B cell (primary cell): ENCODE measurements at regions not wholly inside any gene's neighbourhood (a gene's known extent, or its start where the extent isn't known, plus 50 kb on each side); places are given as distances from the start of the nearest gene placed in this dataset.

Experiments used
- ATAC-seq: fragments of 200-7000 bp; cut with Tn5 transposase; one replicate; pipeline ENCODE4 v1.10.0; 2021; ENCODE audit warnings: low read depth, mild to moderate bottlenecking, moderate number of reproducible peaks, moderate library complexity
- CTCF ChIA-PET: fragments of 350-600 bp; sonication (Branson Sonifier 250); formaldehyde crosslinking; loops from one replicate; lab custom pipeline; 2021; ENCODE audit warnings: antibody characterized with exemption, inconsistent platforms; lab: Charles Lee
- POLR2A ChIA-PET: fragments of 350-600 bp; sonication (Branson Sonifier 250); formaldehyde crosslinking; loops from one replicate; lab custom pipeline; 2021; ENCODE audit warnings: antibody characterized with exemption; lab: Charles Lee
- DNase-seq: peaks from one replicate; pipeline ENCODE4 v3.0.0; 2013
- H2AFZ ChIP-seq: 2 replicates; pipeline ENCODE4 v1.6.1; 2012; ENCODE audit warnings: mild to moderate bottlenecking, low read depth, low read length; ENCODE audit not compliant: insufficient read depth, poor library complexity, severe bottlenecking
- H3K27ac ChIP-seq, 2 donors: 1 replicate in 1 of 2; 2 replicates in 1 of 2; pipeline ENCODE4 v1.5.1; 2012 to 2013; ENCODE audit warnings: low read length in 2 of 2, mild to moderate bottlenecking in 2 of 2, moderate library complexity in 1 of 2
- H3K27me3 ChIP-seq, 4 experiments: fragments of 200-600 bp in 1 of 4; sonication (generic) in 1 of 4; replicated peaks in 1 of 4; 1 replicate in 2 of 4; 2 replicates in 2 of 4; pipeline versions ENCODE4 v1.6.1 to v1.7.0; 2013 to 2016; ENCODE audit warnings: low read length in 3 of 4, mild to moderate bottlenecking in 2 of 4, mixed read lengths in 1 of 4, moderate library complexity in 1 of 4; ENCODE audit not compliant: insufficient read depth in 4 of 4, control insufficient read depth in 3 of 4; ENCODE audit errors: control extremely low read depth in 1 of 4
- H3K36me3 ChIP-seq, 2 experiments: replicated peaks in 1 of 2; 1 replicate in 1 of 2; 2 replicates in 1 of 2; pipeline versions ENCODE4 v1.6.1 to v1.7.1; 2013; ENCODE audit warnings: low read length in 1 of 2; ENCODE audit not compliant: insufficient read depth in 2 of 2, control insufficient read depth in 1 of 2; ENCODE audit errors: control extremely low read depth in 1 of 2, extremely low read depth in 1 of 2
- H3K4me1 ChIP-seq, 2 donors: fragments of 200-600 bp in 1 of 2; sonication (generic) in 1 of 2; 1 replicate in 1 of 2; 2 replicates in 1 of 2; pipeline versions ENCODE4 v1.5.1 to v1.6.1; 2013 to 2017; ENCODE audit warnings: low read length in 2 of 2; ENCODE audit not compliant: control insufficient read depth in 2 of 2, insufficient read depth in 2 of 2
- H3K4me2 ChIP-seq: replicated peaks from 2 replicates; pipeline ENCODE3; 2012; ENCODE audit warnings: mild to moderate bottlenecking, low read depth, low read length; ENCODE audit not compliant: poor library complexity, severe bottlenecking
- H3K4me3 ChIP-seq, 5 experiments: fragments of 200-600 bp in 1 of 5; sonication (generic) in 1 of 5; 1 replicate in 3 of 5; 2 replicates in 2 of 5; pipeline versions ENCODE4 v1.5.1 to v1.7.0; 2011 to 2016; ENCODE audit warnings: low read length in 4 of 5, mild to moderate bottlenecking in 4 of 5, low read depth in 2 of 5, control low read depth in 1 of 5, moderate library complexity in 1 of 5; ENCODE audit not compliant: insufficient read depth in 1 of 5; ENCODE audit errors: control extremely low read depth in 1 of 5, extremely low read depth in 1 of 5
- H3K79me2 ChIP-seq: fragments of 200-600 bp; sonication (generic); one replicate; pipeline ENCODE4 v1.6.0; 2016; ENCODE audit warnings: low read length; ENCODE audit not compliant: control insufficient read depth, insufficient read depth
- H3K9ac ChIP-seq: fragments of 200-600 bp; sonication (generic); 2 replicates; pipeline ENCODE4 v1.6.1; 2017; ENCODE audit warnings: mild to moderate bottlenecking, low read length, moderate library complexity
- H3K9me3 ChIP-seq, 3 donors: one replicate each; pipeline versions ENCODE4 v1.6.1 to v1.7.1; 2013; ENCODE audit warnings: low read length in 2 of 3; ENCODE audit not compliant: control insufficient read depth in 2 of 3, insufficient read depth in 1 of 3; ENCODE audit errors: control extremely low read depth in 1 of 3
- H4K20me1 ChIP-seq: 2 replicates; pipeline ENCODE4 v1.6.0; 2012; ENCODE audit warnings: mild to moderate bottlenecking, low read length; ENCODE audit not compliant: insufficient read depth, control insufficient read depth, poor library complexity, severe bottlenecking
- H3K27ac Mint-ChIP-seq: one replicate; pipeline ENCODE4 v1.8.0; 2021; ENCODE audit warnings: mixed read lengths
- H3K27me3 Mint-ChIP-seq: one replicate; pipeline ENCODE4 v1.8.0; 2021; ENCODE audit warnings: mixed read lengths
- H3K4me1 Mint-ChIP-seq: one replicate; pipeline ENCODE4 v1.8.0; 2021; ENCODE audit warnings: mixed read lengths
- H3K4me3 Mint-ChIP-seq: one replicate; pipeline ENCODE4 v1.8.0; 2021; ENCODE audit warnings: mixed read lengths
- H3K9me3 Mint-ChIP-seq: one replicate; pipeline ENCODE4 v1.8.0; 2022; ENCODE audit warnings: mixed read lengths; ENCODE audit not compliant: insufficient read depth
- CTCF ChIP-seq: fragments of 200-600 bp; IDR thresholded peaks from one replicate; pipeline ENCODE4 v1.8.0; 2022; ENCODE audit warnings: antibody characterized with exemption, mild to moderate bottlenecking
- EZH2 ChIP-seq: IDR thresholded peaks from 2 replicates; pipeline ENCODE4 v1.6.1; 2012; ENCODE audit warnings: borderline replicate concordance, low read depth, mild to moderate bottlenecking, moderate library complexity, low read length; ENCODE audit not compliant: insufficient read depth, poor library complexity, severe bottlenecking
- WGBS: methylation state at CpG from one replicate; pipeline ENCODE4 v1.1.5; 2013; ENCODE audit warnings: missing lambda C conversion rate; ENCODE audit not compliant: insufficient coverage; 5-methylcytosine and 5-hydroxymethylcytosine counted together
- intact Hi-C: fragments of 100-400 bp; cut with micrococcal nuclease; formaldehyde crosslinking; loops from one replicate; pipeline ENCODE4 v1.10.0; 2022

GRCh38 chr2:185050804-185051203 is 452.5 kb downstream of the ZNF804A start:
- TF ChIP-seq EZH2 = no peak
- no peak for TF ChIP-seq CTCF
- no peaks in the 10 kb centered on the region for H3K9me3 Mint-ChIP-seq
- ChIA-PET POLR2A (no interaction called here), CTCF (no interaction called here)
- H3K27me3 Mint-ChIP-seq = no peaks in the 10 kb centered on the region
- no peaks in the 10 kb centered on the region for H3K36me3 ChIP-seq
- no peaks in the 10 kb centered on the region for H4K20me1 ChIP-seq
- no CpG with 5 or more reads among the region's 2 CpGs for WGBS
- no peak overlapping the region for H3K4me3 ChIP-seq
- no peak overlapping the region for H3K4me3 Mint-ChIP-seq
- no peak overlapping the region for H3K27ac Mint-ChIP-seq
- ATAC-seq (no peak), DNase-seq (no peak)
- no peaks in the 10 kb centered on the region for H3K79me2 ChIP-seq
- no peaks in the 10 kb centered on the region for H3K27me3 ChIP-seq
- H3K4me1 Mint-ChIP-seq = no peaks in the 10 kb centered on the region
- no peak overlapping the region for H3K27ac ChIP-seq
- H3K9ac ChIP-seq = no peak overlapping the region
- H3K4me2 ChIP-seq = no peak overlapping the region
- H2AFZ ChIP-seq = no peak overlapping the region
- H3K9me3 ChIP-seq = peaks cover 0 to 1% (median 0%) of the 10 kb centered on the region in 3 donors
- no peaks in the 10 kb centered on the region for H3K4me1 ChIP-seq
- intact Hi-C loops = no loop called here

- TF ChIP-seq CTCF = no peak
- TF ChIP-seq EZH2 = no peak
- Mint-ChIP-seq H3K9me3 (peaks cover 3% of the 10 kb centered on the region), H3K27me3 (no peaks in the 10 kb centered on the region), H3K27ac (no peak overlapping the region), H3K4me1 (no peaks in the 10 kb centered on the region), H3K4me3 (no peak overlapping the region)
- H3K4me3 ChIP-seq = no peak overlapping the region
- ChIA-PET POLR2A (no interaction called here), CTCF (no interaction called here)
- 50% methylated on average over 1 of the region's 1 CpG for WGBS
- no peak overlapping the region for H3K9ac ChIP-seq
- DNase-seq = no peak
- no peaks in the 10 kb centered on the region for H3K36me3 ChIP-seq
- H4K20me1 ChIP-seq = no peaks in the 10 kb centered on the region
- H3K79me2 ChIP-seq = no peaks in the 10 kb centered on the region
- H3K4me2 ChIP-seq = no peak overlapping the region
- H3K4me1 ChIP-seq = no peaks in the 10 kb centered on the region
- no peak overlapping the region for H2AFZ ChIP-seq
- ATAC-seq = no peak
- H3K27me3 ChIP-seq = no peaks in the 10 kb centered on the region
- intact Hi-C loops = no loop called here
- H3K27ac ChIP-seq = no peak overlapping the region
- H3K9me3 ChIP-seq = no peaks in the 10 kb centered on the region
These were observed 465.4 kb downstream of the ZNF804A start for GRCh38 chr2:185063761-185064160.
